OCI-LY7 (cell line): ENCODE measurements at regions not wholly inside any gene's neighbourhood (a gene's known extent, or its start where the extent isn't known, plus 50 kb on each side); places are given as distances from the start of the nearest gene placed in this dataset.

ENCODE experiments used
- CTCF ChIP-seq: fragments of 200-600 bp; sonication (generic); conservative IDR thresholded peaks from 2 replicates; pipeline ENCODE4 v1.5.1; 2014; ENCODE audit warnings: mild to moderate bottlenecking, antibody characterized with exemption, low read length, moderate library complexity, mixed read lengths
- EZH2phosphoT487 ChIP-seq: fragments of 200-600 bp; sonication (generic); IDR thresholded peaks from 2 replicates; pipeline ENCODE4 v1.6.1; 2018; ENCODE audit warnings: low read depth, borderline replicate concordance, mild to moderate bottlenecking, mixed run types, antibody characterized with exemption, low read length, moderate library complexity, mixed read lengths

- TF ChIP-seq CTCF (no peak), EZH2phosphoT487 (no peak)
Observed at GRCh38 chrX:33415459-33415858, 204.1 kb upstream of the DMD start.
